ENCODE measurements at regions not wholly inside any gene's neighbourhood (a gene's known extent, or its start where the extent isn't known, plus 50 kb on each side); places are given as distances from the start of the nearest gene placed in this dataset.

DNA sequence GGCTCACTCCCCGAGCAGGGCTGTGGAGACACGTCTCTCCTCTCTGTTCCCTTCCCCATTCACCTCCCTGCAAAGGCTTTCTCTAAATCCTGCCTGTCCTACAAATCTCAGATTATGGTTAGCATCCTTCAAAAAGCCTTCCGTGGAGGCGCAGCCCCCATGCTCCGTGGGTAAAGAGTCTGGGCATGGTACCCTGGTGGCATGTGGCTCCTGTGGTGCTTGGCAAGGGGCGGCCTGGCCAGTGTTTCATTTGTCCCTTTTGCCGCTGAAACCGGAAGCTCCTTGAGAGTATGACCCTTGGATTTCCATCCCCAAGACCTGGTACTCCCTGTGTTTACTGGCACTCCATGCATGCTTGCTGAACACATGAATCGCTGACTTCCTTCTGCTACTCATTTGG, 839.3 kb upstream of the SALL3 start:
- WGBS (ENCODE audit: insufficient coverage) = 87% methylated on average over 9 of the region's 9 CpGs
- no peak overlapping the region for H3K4me3 Mint-ChIP-seq

DNA sequence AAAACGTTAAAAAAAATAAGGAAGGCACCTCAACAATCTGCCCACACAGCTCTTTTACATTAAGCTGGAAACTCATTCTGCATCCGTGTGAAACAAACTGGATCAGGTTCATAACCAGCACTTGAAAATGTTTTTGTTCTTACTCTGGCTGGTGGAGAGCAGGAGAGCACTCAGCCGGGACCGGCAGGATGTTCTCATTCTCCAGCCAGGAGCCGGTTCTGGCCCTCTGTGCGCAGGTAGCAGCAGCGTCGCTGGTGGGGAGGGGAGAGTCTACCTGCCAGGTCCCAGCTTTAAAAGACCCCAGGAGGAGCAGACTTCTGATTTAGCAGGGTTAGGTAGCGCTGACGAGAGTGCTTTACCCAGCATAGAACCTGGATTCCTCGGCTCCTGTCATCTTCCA, 834.9 kb upstream of the SALL3 start:
- Histone ChIP-seq H3K9ac (ENCODE audit: insufficient read depth, low read length, poor library complexity, severe bottlenecking) (no peak overlapping the region), H3K36me3 (replicated peaks in 1 of 2; ENCODE audit: control insufficient read depth in 1 of 2, insufficient read depth in 2 of 2, low read length in 2 of 2) (no peaks in the 10 kb centered on the region), H3K9me3 (replicated peaks in 1 of 2; ENCODE audit: control insufficient read depth in 1 of 2, insufficient read depth in 1 of 2, low read length in 2 of 2) (no peaks in the 10 kb centered on the region), H3K79me2 (ENCODE audit: insufficient read depth, low read length) (no peaks in the 10 kb centered on the region), H4K20me1 (ENCODE audit: insufficient read depth, low read length) (no peaks in the 10 kb centered on the region), H3K27me3 (ENCODE audit: control insufficient read depth in 2 of 2, insufficient read depth in 2 of 2, low read length in 2 of 2) (no peaks in the 10 kb centered on the region), H3K4me3 (replicated peaks in 1 of 3; ENCODE audit: low read depth in 2 of 3, low read length in 3 of 3) (no peak overlapping the region), H3K4me2 (replicated peaks; ENCODE audit: extremely low read depth, low read length, poor library complexity, severe bottlenecking) (no peak overlapping the region), H3K4me1 (ENCODE audit: control insufficient read depth in 1 of 2, insufficient read depth in 2 of 2, low read length in 2 of 2) (no peaks in the 10 kb centered on the region), H3K27ac (ENCODE audit: low read depth in 1 of 2, low read length in 2 of 2) (no peak overlapping the region), H2AFZ (ENCODE audit: insufficient read depth, low read depth, low read length, poor library complexity, severe bottlenecking) (no peak overlapping the region)
- Mint-ChIP-seq H3K9me3 (peaks cover 0 to 10% (median 2%) of the 10 kb centered on the region in 7 donors), H3K27ac (no peak overlapping the region), H3K27me3 (ENCODE audit: low read depth in 3 of 3) (peaks cover 1 to 4% (median 2%) of the 10 kb centered on the region in 3 donors), H3K4me3 (no peak overlapping the region), H3K36me3 (no peaks in the 10 kb centered on the region), H3K4me1 (no peaks in the 10 kb centered on the region)
- WGBS (ENCODE audit: insufficient coverage) = 88% methylated on average over 8 of the region's 11 CpGs
- intact Hi-C loops (cut with micrococcal nuclease) = no loop called here
- no peak for DNase-seq
- TF ChIP-seq, protein P1, sequence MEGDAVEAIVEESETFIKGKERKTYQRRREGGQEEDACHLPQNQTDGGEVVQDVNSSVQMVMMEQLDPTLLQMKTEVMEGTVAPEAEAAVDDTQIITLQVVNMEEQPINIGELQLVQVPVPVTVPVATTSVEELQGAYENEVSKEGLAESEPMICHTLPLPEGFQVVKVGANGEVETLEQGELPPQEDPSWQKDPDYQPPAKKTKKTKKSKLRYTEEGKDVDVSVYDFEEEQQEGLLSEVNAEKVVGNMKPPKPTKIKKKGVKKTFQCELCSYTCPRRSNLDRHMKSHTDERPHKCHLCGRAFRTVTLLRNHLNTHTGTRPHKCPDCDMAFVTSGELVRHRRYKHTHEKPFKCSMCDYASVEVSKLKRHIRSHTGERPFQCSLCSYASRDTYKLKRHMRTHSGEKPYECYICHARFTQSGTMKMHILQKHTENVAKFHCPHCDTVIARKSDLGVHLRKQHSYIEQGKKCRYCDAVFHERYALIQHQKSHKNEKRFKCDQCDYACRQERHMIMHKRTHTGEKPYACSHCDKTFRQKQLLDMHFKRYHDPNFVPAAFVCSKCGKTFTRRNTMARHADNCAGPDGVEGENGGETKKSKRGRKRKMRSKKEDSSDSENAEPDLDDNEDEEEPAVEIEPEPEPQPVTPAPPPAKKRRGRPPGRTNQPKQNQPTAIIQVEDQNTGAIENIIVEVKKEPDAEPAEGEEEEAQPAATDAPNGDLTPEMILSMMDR (IDR thresholded peaks at IDR 0.05) = no peak

More for the DNA sequence above, 839.3 kb upstream of the SALL3 start:
- Histone ChIP-seq H2AFZ (ENCODE audit: insufficient read depth, low read depth, low read length, poor library complexity, severe bottlenecking) (no peak overlapping the region), H3K9me3 (replicated peaks in 1 of 2; ENCODE audit: control insufficient read depth in 1 of 2, insufficient read depth in 1 of 2, low read length in 2 of 2) (no peaks in the 10 kb centered on the region), H3K36me3 (replicated peaks in 1 of 2; ENCODE audit: control insufficient read depth in 1 of 2, insufficient read depth in 2 of 2, low read length in 2 of 2) (no peaks in the 10 kb centered on the region), H3K27me3 (ENCODE audit: control insufficient read depth in 2 of 2, insufficient read depth in 2 of 2, low read length in 2 of 2) (no peaks in the 10 kb centered on the region), H3K4me3 (replicated peaks in 1 of 3; ENCODE audit: low read depth in 2 of 3, low read length in 3 of 3) (no peak overlapping the region), H3K4me1 (ENCODE audit: control insufficient read depth in 1 of 2, insufficient read depth in 2 of 2, low read length in 2 of 2) (no peaks in the 10 kb centered on the region), H3K4me2 (replicated peaks; ENCODE audit: extremely low read depth, low read length, poor library complexity, severe bottlenecking) (no peak overlapping the region), H3K27ac (ENCODE audit: low read depth in 1 of 2, low read length in 2 of 2) (no peak overlapping the region), H3K9ac (ENCODE audit: insufficient read depth, low read length, poor library complexity, severe bottlenecking) (no peak overlapping the region), H4K20me1 (ENCODE audit: insufficient read depth, low read length) (no peaks in the 10 kb centered on the region), H3K79me2 (ENCODE audit: insufficient read depth, low read length) (no peaks in the 10 kb centered on the region)
- H3K36me3 Mint-ChIP-seq = no peaks in the 10 kb centered on the region
- intact Hi-C loops (cut with micrococcal nuclease) = no loop called here
- peaks cover 1 to 4% (median 2%) of the 10 kb centered on the region in 3 donors for H3K27me3 Mint-ChIP-seq (ENCODE audit: low read depth in 3 of 3)
- H3K9me3 Mint-ChIP-seq = peaks cover 0 to 7% (median 2%) of the 10 kb centered on the region in 7 donors
- TF ChIP-seq, protein P1 (IDR thresholded peaks at IDR 0.05) = no peak
- H3K27ac Mint-ChIP-seq = no peak overlapping the region
- no peak for DNase-seq
- H3K4me1 Mint-ChIP-seq = no peaks in the 10 kb centered on the region
